NCI-H1694 (cell line): ENCODE measurements at regions not wholly inside any gene's neighbourhood (a gene's known extent, or its start where the extent isn't known, plus 50 kb on each side); places are given as distances from the start of the nearest gene placed in this dataset.
"Not testable (repeated sequence)": the region's sequence is repeated elsewhere in the genome, so short reads cannot be mapped to it uniquely, and the experiment has no call there.

Experiments used
- DNase-seq: peaks from one replicate; lab custom pipeline; 2025; lab: John Stamatoyannopoulos, UW

DNA sequence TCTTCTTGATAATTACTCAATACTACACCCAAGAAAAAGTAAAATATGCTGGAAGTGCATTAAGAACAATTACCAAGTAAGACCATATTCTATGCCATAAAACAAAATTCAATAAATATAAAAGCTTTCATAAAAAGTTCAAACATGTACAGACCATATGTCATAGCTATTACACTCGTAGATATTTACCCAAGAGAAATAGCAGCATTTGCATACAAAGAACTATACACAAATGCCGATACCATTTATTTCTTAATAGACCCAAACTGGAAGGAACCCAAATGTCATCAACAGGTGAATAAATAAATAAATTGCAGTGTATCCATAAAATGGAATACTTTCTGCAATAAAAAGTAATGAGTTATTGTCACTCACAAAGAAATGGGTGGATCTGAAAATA lies 78.3 kb upstream of the SLC16A7 start:
- DNase-seq = no peak

DNA sequence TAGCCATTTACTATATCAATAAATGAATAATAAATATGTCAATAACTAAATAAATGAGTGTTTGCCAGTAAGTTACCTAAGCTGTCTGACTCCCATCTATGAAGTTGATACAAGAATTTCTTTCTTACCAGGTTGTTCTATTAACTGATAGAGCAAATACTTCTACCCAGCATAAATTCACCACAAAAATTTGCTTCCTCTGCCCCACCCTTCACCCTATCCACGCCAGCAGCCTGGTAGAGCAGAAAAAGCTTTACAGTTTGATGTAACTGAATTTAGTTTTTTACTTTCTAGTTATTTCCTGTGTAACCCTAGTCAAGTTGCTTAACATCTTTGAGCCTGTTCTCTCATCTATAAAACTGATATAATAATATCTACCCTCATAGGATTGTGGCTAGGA lies 94.9 kb upstream of the SLC16A7 start:
- DNase-seq = no peak

DNA sequence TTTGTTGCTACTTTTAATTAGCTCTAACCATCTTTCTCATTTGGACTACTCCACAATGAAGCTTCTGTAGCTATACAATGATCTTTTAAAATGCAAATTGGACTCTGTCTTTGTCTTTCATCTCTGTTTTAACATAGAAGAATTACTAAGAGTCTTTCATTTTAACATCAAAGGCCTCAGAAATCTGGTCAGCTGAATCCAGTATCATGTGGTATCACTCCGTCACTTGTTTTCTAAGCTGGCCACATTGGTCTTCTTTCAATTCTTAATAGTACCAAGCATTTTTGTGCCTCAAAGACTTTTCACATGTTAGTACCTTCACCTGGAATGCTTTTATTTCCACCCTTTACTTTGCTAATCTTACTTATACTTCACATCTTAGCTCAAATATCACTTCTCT lies 95.5 kb upstream of the SLC16A7 start:
- no peak for DNase-seq

DNA sequence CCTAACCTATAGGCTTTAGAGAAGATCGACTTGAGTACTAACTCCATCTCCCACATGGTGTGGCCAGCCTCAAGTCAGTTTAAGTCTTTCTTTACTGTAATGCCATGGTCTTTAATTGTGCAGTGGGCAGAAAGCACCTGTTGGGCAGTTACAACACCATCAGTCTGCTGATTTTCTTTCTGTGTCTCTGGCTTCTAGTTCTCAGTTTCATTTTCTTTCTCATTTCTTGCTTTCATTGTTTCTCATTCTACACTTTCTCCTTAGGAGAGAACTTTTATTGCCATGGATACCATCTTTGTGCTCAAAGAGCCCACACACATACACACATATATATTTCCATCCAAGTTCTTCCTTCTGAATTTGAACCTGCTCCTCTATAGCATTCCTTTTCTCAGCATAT lies 96.1 kb upstream of the SLC16A7 start:
- no peak for DNase-seq

GRCh38 chr12:59494617-59495016 lies 101.2 kb upstream of the SLC16A7 start:
- DNase-seq = no peak

DNA sequence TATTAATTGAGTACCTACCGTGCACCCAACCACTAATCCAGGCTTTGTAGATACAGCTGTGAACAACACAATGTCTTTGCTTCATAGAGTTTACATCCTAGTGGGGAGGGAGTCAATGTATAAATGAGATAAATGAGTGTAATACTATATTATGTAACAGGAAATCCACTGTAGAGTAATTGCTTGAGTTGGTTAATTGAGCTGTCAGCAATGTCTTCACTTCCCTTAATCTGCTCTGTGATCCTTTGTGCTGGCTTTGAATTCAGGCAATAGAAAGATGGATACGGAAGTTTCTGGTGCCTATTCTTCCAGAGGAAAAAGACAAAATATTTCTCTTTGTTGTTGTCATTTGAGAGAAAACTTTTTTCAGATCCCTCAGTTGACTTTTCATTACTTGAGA lies 104.0 kb upstream of the SLC16A7 start:
- DNase-seq = no peak

- DNase-seq = no peak
These were observed 109.0 kb upstream of the SLC16A7 start for GRCh38 chr12:59486827-59487226.

DNA sequence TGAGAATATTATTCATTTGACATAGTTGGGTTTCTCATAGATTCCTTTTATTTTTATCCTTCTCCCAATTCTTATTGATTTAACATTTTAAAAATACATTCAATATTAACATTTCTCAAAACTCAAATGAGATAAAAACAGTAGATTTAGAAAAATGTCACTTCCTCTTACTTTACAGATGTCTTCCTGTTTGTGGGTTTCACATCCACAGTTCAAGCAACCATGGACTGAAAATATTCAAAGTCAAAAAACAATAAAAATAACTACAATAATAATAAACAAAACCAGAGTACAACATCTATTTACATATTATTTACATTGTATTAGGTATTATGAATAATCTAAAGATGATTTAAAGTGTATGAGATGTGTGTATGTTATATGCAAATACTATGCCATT lies 111.3 kb upstream of the SLC16A7 start:
- no peak for DNase-seq

- DNase-seq = not testable (repeated sequence)
These were observed 121.6 kb upstream of the SLC16A7 start for GRCh38 chr12:59474236-59474635.

DNA sequence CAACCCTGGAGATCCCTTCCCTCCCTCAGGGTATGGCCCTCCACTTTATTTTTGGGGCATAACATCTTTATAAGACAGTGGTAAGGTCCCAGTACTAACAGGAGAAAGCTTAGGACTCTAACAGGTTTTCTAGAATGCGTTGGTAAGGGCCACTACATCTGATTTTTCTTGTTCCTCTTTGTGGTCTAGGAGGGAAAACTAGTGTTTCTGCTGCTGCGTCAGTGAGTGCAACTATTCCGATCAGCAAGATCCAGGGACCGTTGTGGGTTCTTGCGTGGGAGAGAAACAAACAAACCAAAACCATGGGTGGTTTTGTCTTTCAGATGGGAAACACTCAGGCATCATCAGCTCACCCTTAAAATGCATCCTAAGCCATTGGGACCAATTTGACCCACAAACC lies 123.6 kb upstream of the SLC16A7 start:
- DNase-seq = no peak

DNA sequence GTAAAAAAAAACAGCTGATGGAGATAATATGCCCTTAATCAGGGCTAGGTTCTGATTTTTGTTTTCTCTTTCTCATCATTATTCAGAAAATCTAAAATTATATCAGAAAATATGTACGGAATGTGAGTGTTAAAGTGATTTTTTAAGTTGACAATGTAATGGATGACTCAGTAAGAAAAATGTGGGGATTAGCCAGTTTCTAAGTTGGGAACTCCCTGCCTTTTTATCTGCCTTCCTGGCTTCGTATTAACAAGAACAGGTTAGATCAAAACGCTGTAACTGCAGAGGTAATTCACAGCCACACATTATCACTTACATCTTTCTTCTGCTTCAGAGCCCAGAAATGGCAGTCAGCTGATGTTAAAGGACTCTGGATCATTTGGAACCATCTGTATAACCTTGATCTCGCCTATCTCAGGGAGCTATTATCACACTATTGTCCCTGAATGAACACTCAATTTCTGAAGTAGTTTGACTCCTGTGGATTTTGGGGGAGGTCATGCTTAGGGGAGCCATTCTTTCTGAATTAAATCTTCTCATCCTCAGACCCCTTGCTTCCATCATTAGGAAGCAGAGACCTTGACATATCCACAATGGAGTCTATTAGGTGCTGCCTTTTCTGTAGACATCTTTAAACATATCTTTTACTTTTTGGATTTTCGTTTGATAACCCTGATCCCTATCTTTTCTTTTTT lies 135.7 kb upstream of the SLC16A7 start:
- no peak for DNase-seq

DNA sequence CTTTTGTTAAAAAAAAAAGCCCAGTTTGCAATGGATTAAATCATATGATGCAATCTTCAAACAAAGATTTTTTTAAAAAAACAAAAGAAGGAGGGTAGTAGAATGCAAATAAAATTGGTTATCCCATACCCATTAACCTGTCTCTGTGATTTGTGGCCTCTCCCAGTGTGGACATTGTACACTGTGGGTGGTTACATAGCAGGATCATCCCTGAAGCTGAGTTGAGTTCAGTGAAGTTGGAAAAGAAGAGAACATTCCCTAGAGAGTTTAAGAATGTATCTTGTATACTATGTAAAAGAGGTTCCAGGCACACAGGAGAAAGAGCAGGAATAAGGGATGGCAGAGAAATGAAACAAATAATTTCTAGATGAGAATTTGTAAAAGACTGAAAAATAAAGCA lies 142.4 kb upstream of the SLC16A7 start:
- DNase-seq = no peak

GRCh38 chr12:59452746-59453145 lies 143.1 kb upstream of the SLC16A7 start:
- DNase-seq = no peak

- DNase-seq = no peak
These were observed 143.6 kb upstream of the SLC16A7 start for GRCh38 chr12:59452259-59452658.

DNA sequence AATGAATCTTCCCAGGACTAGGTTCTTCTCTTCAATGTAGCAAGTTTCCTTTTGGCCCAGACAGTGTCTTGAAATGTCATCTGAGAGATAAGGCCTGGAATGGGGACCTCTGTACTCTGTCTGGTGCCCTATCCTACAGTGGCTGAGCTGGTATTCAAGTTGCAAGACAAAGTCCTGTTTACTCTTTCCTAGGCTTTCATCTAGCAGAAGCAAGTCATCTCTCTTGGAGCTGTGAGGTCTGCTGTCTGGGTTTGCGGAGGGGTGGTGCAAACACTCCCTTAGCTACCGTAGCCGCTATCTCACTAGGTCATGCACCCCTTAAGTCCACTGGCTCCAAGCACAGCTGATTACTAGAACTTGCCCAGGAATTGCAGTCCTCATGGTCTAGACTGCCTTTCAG lies 149.7 kb upstream of the SLC16A7 start:
- no peak for DNase-seq

DNA sequence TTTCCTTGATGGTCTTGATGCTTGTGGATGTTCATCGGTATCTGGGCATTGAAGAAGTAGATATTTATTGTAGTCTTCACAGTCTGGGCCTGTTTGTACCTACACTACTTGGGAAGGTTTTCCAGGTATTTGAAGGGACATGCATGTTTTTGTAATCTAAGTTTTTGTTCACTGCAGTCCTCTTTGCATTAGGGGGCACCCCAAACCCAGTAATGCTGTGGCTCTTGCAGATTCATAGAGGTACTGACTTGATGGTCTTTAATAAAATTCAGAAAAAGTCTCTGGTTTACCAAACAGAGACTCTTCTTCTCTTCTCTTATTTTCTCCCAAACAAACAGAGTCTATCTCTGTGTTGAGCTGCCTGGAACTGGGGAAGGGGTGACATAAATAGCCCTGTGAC lies 150.9 kb upstream of the SLC16A7 start:
- DNase-seq = no peak

GRCh38 chr12:59432057-59432456 lies 163.8 kb upstream of the SLC16A7 start:
- DNase-seq = no peak

DNA sequence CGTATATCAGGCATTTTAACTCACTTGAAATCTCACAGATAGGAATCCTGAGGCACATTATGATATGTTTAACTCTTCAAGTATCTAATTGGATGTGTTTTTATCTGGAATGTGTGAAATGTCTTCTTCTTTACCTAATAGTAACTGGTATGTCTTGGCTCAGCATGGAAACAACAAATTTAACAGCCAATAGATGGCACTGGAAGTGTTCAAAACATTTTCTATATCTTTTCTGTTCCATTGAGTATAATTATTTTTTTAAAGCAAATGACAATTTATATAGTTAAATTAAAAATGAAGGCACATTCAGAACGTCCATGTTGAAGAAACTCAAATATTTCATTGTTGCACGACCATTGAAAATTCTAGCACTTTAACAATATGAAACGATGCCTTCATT lies 164.6 kb upstream of the SLC16A7 start:
- DNase-seq = no peak

DNA sequence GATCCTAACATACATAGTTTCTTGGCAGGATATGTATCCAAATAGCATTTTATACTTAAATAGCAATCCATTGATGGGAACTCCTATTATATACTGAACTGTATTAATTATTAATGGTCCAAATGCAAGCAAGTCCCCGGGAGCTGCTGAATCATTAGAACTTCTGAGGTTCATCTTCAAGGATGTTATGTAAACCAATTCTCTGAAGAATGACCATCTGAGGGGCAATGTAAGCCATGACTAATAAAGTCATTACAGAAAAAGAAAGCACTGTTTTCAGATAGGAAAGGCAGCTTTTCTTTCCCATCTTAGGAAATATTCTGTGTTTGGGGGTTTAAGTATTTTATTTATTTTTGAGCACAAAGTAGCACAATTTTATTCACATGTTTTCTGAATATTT lies 166.1 kb upstream of the SLC16A7 start:
- no peak for DNase-seq

DNA sequence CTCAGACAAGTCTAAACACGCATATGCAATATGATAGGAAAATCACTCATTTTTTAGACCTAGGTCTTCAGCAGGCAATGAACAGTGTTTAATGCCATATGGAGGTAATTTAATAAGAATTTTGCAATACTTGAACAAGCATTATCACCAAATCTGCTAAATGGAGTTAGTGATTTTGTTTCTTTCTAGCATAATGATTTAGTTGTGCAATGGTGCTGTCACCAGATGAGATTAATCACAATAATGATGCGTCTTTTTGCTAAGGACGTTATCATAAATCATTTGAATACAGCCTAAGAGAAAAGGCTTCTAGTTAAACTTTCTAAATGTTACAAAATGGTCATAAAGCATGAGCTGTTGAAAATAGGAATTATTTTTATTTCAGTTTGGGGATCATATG lies 170.0 kb upstream of the SLC16A7 start:
- DNase-seq = peak; percentile 3

DNA sequence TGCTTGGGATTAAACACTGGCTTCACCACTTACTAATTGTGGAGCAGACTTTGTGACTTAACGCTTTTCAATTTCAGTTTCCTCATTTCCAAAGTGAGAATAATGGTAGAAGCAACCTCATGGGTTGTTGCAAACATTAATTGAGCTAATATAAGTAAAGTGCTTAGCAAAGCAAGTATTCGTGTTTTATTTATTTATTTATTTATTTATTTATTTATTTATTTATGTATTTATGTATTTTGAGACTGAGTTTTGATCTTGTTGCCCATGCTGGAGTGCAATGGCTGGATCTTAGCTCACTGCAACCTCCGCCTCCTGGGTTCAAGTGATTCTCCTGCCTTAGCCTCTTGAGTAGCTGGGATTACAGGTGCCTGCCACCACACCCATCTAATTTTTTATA lies 171.2 kb upstream of the SLC16A7 start:
- not testable (repeated sequence) for DNase-seq

DNA sequence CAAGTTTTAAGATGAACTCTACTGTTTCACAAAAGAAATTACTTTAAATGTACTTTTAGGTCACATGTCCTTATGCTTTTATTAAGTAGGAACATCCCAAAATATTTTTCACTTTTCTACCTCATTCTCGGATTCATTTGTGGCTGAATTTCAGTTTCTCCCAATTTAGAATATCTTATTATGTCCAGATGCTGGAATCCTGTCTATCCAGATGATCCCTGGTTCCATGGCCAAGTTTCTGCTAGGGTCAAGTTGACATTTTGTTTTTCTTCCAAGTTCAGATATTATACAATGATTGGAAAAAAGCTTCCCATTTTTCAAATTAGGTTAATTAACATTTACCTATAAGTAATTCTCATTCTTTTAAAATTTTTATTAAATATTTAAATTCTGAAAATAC lies 181.8 kb upstream of the SLC16A7 start:
- no peak for DNase-seq

GRCh38 chr12:59408431-59408830 lies 187.4 kb upstream of the SLC16A7 start:
- no peak for DNase-seq

DNA sequence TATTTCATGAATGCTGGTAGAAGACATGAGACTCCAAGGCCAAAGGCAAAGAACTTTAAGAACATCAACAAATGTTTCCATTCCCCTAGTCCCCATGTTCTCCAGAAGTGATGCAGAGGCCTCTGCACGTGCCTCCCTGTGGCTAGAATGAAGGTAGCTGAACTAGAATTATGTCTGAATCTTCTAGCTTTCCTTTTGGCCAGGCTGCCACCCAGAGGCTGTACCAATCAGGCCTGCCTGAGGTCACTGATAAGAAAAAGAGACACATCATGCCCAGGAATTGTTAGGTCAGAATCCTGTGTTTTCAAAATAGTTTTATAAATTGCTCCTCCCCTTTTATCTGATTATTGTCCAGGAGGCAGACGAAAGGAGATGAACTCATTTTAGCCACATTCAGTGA lies 188.0 kb upstream of the SLC16A7 start:
- no peak for DNase-seq

DNA sequence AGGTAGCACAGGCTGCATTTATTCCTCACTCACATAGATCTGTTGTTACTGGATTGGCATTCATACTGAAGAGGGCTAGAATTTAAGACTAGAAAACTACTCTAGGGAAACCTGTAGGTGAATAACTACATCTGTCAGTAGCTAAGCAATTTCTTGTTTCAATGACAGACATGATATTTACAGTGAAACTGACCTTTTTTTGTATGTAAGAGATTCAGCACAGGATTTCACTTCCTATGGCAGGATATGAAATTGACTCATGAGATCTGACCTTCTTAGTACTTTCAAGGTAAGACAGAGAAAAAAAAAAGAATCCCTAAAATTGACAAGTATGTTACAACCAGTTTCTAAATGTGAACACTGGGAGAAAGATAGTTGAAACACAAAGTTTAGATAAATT lies 189.8 kb upstream of the SLC16A7 start:
- no peak for DNase-seq
